Neural cell (in vitro differentiated cells): ENCODE measurements at regions not wholly inside any gene's neighbourhood (a gene's known extent, or its start where the extent isn't known, plus 50 kb on each side); places are given as distances from the start of the nearest gene placed in this dataset.

ENCODE experiments used
- H2AFZ ChIP-seq: fragments of 200-600, 300-800 bp; sonication (generic), shearing (Covaris generic); 2 replicates; pipeline ENCODE4 v1.6.0; 2014; ENCODE audit warnings: low read depth, mild to moderate bottlenecking, antibody characterized with exemption, low read length, moderate library complexity
- H3F3A ChIP-seq: fragments of 200-600 bp; shearing (Covaris generic); 2 replicates; pipeline ENCODE4 v1.6.1; 2016; ENCODE audit warnings: mild to moderate bottlenecking, moderate library complexity, mixed read lengths, antibody characterized with exemption, low read length; ENCODE audit not compliant: insufficient read depth, poor library complexity, severe bottlenecking
- H3K27ac ChIP-seq: fragments of 200-600, 300-800 bp; sonication (generic), shearing (Covaris generic); 2 replicates; pipeline ENCODE4 v1.5.1; 2014; ENCODE audit warnings: mild to moderate bottlenecking, low read length, moderate library complexity
- H3K27me3 ChIP-seq: fragments of 300-800, 200-600 bp; sonication (generic), shearing (Covaris generic); 2 replicates; pipeline ENCODE4 v1.6.0; 2014; ENCODE audit warnings: mild to moderate bottlenecking, low read depth, low read length, moderate library complexity; ENCODE audit not compliant: insufficient read depth
- H3K36me3 ChIP-seq: fragments of 300-800, 200-600 bp; sonication (generic), shearing (Covaris generic); 2 replicates; pipeline ENCODE4 v1.5.1; 2014; ENCODE audit warnings: mild to moderate bottlenecking, antibody characterized with exemption, low read length, moderate library complexity; ENCODE audit not compliant: insufficient read depth
- H3K4me2 ChIP-seq: fragments of 300-800, 200-600 bp; sonication (generic), shearing (Covaris generic); 2 replicates; pipeline ENCODE4 v1.6.0; 2014; ENCODE audit warnings: mild to moderate bottlenecking, low read length
- H3K4me3 ChIP-seq: fragments of 300-800, 200-600 bp; sonication (generic), shearing (Covaris generic); 2 replicates; pipeline ENCODE4 v1.5.1; 2014; ENCODE audit warnings: mild to moderate bottlenecking, low read length, moderate library complexity
- H3K79me2 ChIP-seq: fragments of 200-600 bp; shearing (Covaris generic); replicated peaks from 2 replicates; pipeline ENCODE4 v1.6.0; 2014; ENCODE audit warnings: mild to moderate bottlenecking, low read length, moderate library complexity; ENCODE audit not compliant: insufficient read depth
- H3K9ac ChIP-seq: fragments of 300-800, 200-600 bp; sonication (generic), shearing (Covaris generic); 2 replicates; pipeline ENCODE4 v1.6.1; 2016; ENCODE audit warnings: mild to moderate bottlenecking, low read length, mixed read lengths
- H3K9me2 ChIP-seq: fragments of 200-600 bp; shearing (Covaris generic); 2 replicates; pipeline ENCODE4 v1.6.1; 2016; ENCODE audit warnings: mild to moderate bottlenecking, low read length, mixed read lengths; ENCODE audit not compliant: insufficient read depth
- H3K9me3 ChIP-seq: fragments of 200-600, 300-800 bp; sonication (generic), shearing (Covaris generic); 2 replicates; pipeline ENCODE4 v1.6.1; 2016; ENCODE audit warnings: mild to moderate bottlenecking, mixed run types, low read length, moderate library complexity, mixed read lengths
- H4K20me1 ChIP-seq: fragments of 200-600 bp; shearing (Covaris generic); 2 replicates; pipeline ENCODE4 v1.6.1; 2016; ENCODE audit warnings: mild to moderate bottlenecking, mixed run types; ENCODE audit not compliant: insufficient read depth
- CTCF ChIP-seq: fragments of 450-650 bp; IDR thresholded peaks from 2 replicates; pipeline ENCODE4 v1.5.1; 2014; ENCODE audit warnings: antibody characterized with exemption, mild to moderate bottlenecking, moderate library complexity; ENCODE audit not compliant: poor library complexity, severe bottlenecking
- EP300 ChIP-seq: fragments of 450-650 bp; conservative IDR thresholded peaks from 2 replicates; pipeline ENCODE4 v1.6.1; 2014; ENCODE audit warnings: antibody characterized with exemption, mild to moderate bottlenecking, moderate library complexity; ENCODE audit not compliant: poor library complexity, severe bottlenecking
- EZH2 ChIP-seq: fragments of 200-600, 300-800 bp; shearing (Covaris generic), sonication (generic); IDR thresholded peaks from 2 replicates; pipeline ENCODE4 v1.6.1; 2014; ENCODE audit warnings: antibody characterized with exemption, low read length, borderline replicate concordance, mild to moderate bottlenecking; ENCODE audit not compliant: insufficient read depth, poor library complexity, severe bottlenecking
- MXI1 ChIP-seq: fragments of 450-650 bp; conservative IDR thresholded peaks from 2 replicates; pipeline ENCODE4 v1.6.1; 2014; ENCODE audit warnings: antibody characterized with exemption, mild to moderate bottlenecking; ENCODE audit not compliant: poor library complexity, severe bottlenecking
- POLR2AphosphoS5 ChIP-seq: IDR thresholded peaks from 2 replicates; pipeline ENCODE4 v1.6.1; 2012
- RAD21 ChIP-seq: fragments of 450-650 bp; conservative IDR thresholded peaks from 2 replicates; pipeline ENCODE4 v1.6.1; 2014; ENCODE audit warnings: antibody characterized with exemption, mild to moderate bottlenecking, moderate library complexity
- REST ChIP-seq: IDR thresholded peaks from 2 replicates; pipeline ENCODE4 v1.6.1; 2012; ENCODE audit warnings: borderline replicate concordance
- SMC3 ChIP-seq: fragments of 450-650 bp; conservative IDR thresholded peaks from 2 replicates; pipeline ENCODE4 v1.6.1; 2014; ENCODE audit warnings: antibody characterized with exemption, mild to moderate bottlenecking, moderate library complexity; ENCODE audit not compliant: poor library complexity
- TAF1 ChIP-seq: IDR thresholded peaks from 2 replicates; pipeline ENCODE4 v1.6.1; 2012; ENCODE audit warnings: low read depth

- no peak overlapping the region for H3K9ac ChIP-seq
- no peaks in the 10 kb centered on the region for H3K9me3 ChIP-seq
- H3K4me2 ChIP-seq, result no peak overlapping the region
- H3K4me3 ChIP-seq, result no peak overlapping the region
- no peaks in the 10 kb centered on the region for H3F3A ChIP-seq
- TF ChIP-seq RAD21 (peak; percentile 85), SMC3 (peak; percentile 73), EZH2 (no peak), CTCF (peak; percentile 75)
- no peaks in the 10 kb centered on the region for H4K20me1 ChIP-seq
- no peak overlapping the region for H3K27ac ChIP-seq
- H3K36me3 ChIP-seq, result no peaks in the 10 kb centered on the region
- H3K27me3 ChIP-seq, result no peaks in the 10 kb centered on the region
- no peaks in the 10 kb centered on the region for H3K79me2 ChIP-seq
- H3K9me2 ChIP-seq, result no peaks in the 10 kb centered on the region
- no peak overlapping the region for H2AFZ ChIP-seq
Measured at GRCh38 chrX:120790118-120790517, 85.5 kb downstream of the CT47B1 start.

- Histone ChIP-seq H3F3A (no peaks in the 10 kb centered on the region), H2AFZ (no peak overlapping the region), H3K36me3 (no peaks in the 10 kb centered on the region), H3K27me3 (no peaks in the 10 kb centered on the region), H3K9me2 (no peaks in the 10 kb centered on the region), H3K27ac (no peak overlapping the region), H4K20me1 (no peaks in the 10 kb centered on the region), H3K9ac (no peak overlapping the region), H3K79me2 (no peaks in the 10 kb centered on the region), H3K4me3 (no peak overlapping the region), H3K4me2 (no peak overlapping the region), H3K9me3 (no peaks in the 10 kb centered on the region)
- TF ChIP-seq EZH2 (no peak), MXI1 (no peak), POLR2AphosphoS5 (no peak), RAD21 (no peak), TAF1 (no peak), SMC3 (no peak), REST (no peak), EP300 (no peak), CTCF (no peak)
Measured at GRCh38 chrX:120781403-120781802, 94.3 kb downstream of the CT47B1 start.
